ENCODE measurements at regions not wholly inside any gene's neighbourhood (a gene's known extent, or its start where the extent isn't known, plus 50 kb on each side); places are given as distances from the start of the nearest gene placed in this dataset.

DNA sequence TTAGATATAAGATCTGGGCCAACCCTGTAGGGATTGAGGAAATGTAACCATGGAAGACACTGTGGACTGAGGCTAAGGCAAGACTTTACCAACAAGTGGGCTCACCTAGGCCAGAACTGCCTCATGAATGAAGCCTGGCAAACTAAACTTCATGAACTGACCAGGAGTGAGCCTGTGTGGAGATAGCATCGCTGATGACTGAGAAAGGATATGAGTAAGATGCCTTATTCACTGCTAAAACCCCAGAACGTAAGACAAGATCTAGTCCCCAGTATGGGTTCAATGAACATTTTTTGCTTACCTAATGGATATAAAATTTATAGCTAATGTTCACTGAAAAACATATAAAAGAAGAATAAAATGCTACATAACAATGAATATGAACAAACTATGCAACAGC lies 399.8 kb downstream of the SATB2 start:
- TF ChIP-seq, protein P1, sequence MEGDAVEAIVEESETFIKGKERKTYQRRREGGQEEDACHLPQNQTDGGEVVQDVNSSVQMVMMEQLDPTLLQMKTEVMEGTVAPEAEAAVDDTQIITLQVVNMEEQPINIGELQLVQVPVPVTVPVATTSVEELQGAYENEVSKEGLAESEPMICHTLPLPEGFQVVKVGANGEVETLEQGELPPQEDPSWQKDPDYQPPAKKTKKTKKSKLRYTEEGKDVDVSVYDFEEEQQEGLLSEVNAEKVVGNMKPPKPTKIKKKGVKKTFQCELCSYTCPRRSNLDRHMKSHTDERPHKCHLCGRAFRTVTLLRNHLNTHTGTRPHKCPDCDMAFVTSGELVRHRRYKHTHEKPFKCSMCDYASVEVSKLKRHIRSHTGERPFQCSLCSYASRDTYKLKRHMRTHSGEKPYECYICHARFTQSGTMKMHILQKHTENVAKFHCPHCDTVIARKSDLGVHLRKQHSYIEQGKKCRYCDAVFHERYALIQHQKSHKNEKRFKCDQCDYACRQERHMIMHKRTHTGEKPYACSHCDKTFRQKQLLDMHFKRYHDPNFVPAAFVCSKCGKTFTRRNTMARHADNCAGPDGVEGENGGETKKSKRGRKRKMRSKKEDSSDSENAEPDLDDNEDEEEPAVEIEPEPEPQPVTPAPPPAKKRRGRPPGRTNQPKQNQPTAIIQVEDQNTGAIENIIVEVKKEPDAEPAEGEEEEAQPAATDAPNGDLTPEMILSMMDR (IDR thresholded peaks at IDR 0.05) = no peak
- TF ChIP-seq POLR2A (IDR thresholded peaks at IDR 0.05) = no peak
